ENCODE measurements at regions not wholly inside any gene's neighbourhood (a gene's known extent, or its start where the extent isn't known, plus 50 kb on each side); places are given as distances from the start of the nearest gene placed in this dataset.

DNA sequence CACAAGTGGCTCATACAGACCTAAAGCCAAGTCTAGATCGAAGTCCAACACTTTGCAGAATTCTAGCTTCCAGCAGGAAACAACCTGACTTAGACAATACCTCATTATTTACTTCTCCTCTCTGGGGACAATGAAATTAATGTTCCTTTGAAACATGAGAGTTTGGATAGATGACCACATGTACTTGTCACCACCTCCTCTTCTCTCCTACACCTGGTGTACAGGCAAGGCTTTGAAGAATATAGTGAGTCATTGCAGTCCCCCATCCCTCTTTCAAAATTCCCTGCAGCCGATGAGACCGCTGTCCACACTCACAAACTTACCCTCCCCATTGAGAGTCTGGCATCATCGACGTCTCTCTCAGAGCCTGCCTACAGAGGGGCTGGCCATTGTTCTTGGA, 189.0 kb upstream of the HES1 start:
- no peaks in the 10 kb centered on the region for H3K9me3 ChIP-seq
- peak; percentile 63 for ATAC-seq
- TF ChIP-seq, protein P1, sequence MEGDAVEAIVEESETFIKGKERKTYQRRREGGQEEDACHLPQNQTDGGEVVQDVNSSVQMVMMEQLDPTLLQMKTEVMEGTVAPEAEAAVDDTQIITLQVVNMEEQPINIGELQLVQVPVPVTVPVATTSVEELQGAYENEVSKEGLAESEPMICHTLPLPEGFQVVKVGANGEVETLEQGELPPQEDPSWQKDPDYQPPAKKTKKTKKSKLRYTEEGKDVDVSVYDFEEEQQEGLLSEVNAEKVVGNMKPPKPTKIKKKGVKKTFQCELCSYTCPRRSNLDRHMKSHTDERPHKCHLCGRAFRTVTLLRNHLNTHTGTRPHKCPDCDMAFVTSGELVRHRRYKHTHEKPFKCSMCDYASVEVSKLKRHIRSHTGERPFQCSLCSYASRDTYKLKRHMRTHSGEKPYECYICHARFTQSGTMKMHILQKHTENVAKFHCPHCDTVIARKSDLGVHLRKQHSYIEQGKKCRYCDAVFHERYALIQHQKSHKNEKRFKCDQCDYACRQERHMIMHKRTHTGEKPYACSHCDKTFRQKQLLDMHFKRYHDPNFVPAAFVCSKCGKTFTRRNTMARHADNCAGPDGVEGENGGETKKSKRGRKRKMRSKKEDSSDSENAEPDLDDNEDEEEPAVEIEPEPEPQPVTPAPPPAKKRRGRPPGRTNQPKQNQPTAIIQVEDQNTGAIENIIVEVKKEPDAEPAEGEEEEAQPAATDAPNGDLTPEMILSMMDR (IDR thresholded peaks at IDR 0.05), result no peak
- H3K4me3 ChIP-seq, result no peak overlapping the region
- DNase-seq, result no peak
- H3K36me3 ChIP-seq (ENCODE audit: low read depth), result no peaks in the 10 kb centered on the region
- no peaks in the 10 kb centered on the region for H3K4me1 ChIP-seq (ENCODE audit: low read depth)
- intact Hi-C loops (cut with DNase I, micrococcal nuclease), result loop anchor here in 1 of 2 donors (10.0 kb wide), 1 partner anchor 232 kb away; no protein-coding TSS in a partner anchor

DNA sequence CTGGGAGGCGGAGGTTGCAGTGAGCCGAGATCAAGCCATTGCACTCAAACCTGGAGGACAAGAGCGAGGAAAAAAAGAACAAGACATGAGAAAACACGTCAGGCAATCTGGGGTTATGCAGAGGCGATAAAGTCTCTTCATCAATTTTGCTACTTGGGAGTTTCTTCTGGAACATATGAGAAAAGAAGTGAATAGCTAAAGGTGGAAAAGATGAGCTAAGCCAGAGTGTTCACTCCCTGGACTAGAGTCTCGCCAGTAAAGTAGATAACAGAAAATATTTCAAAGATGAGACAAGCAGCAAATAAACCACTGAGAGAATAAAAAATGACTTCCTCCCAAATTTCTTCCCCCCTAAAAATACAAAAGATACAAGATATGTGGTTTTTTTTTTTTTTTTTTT, 188.4 kb upstream of the HES1 start:
- no peak for ATAC-seq
- DNase-seq, result no peak
- Histone ChIP-seq H3K4me1 (ENCODE audit: low read depth) (no peaks in the 10 kb centered on the region), H3K9me3 (no peaks in the 10 kb centered on the region), H3K4me3 (no peak overlapping the region), H3K36me3 (ENCODE audit: low read depth) (no peaks in the 10 kb centered on the region)
- TF ChIP-seq, protein P1 (IDR thresholded peaks at IDR 0.05), result no peak
- intact Hi-C loops (cut with DNase I, micrococcal nuclease), result loop anchor here in 1 of 2 donors (10.0 kb wide), 1 partner anchor 233 kb away; no protein-coding TSS in a partner anchor

DNA sequence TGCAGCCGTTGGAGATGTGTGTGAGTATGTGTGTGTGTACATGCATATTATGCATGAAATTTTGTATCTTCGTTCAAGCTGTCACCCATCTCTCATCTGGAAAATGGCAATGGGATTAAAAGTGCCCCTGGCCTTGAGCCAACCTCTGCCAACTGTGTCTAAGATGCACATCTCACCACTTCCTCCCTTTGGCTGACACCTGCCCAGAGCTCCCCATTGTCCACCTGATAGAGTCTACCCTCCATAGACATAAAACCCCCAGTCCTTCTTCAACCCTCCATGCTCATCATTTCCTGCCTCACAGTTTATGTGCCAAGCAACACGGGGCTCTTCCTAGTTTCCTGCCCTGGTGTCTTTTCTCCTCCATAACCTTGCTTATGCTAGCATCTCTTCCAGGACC, 187.5 kb upstream of the HES1 start:
- intact Hi-C loops (cut with DNase I, micrococcal nuclease), result loop anchor here in 1 of 2 donors (10.0 kb wide), 1 partner anchor 234 kb away; no protein-coding TSS in a partner anchor
- Histone ChIP-seq H3K4me3 (no peak overlapping the region), H3K4me1 (ENCODE audit: low read depth) (no peaks in the 10 kb centered on the region), H3K36me3 (ENCODE audit: low read depth) (no peaks in the 10 kb centered on the region), H3K9me3 (no peaks in the 10 kb centered on the region)
- TF ChIP-seq, protein P1 (IDR thresholded peaks at IDR 0.05), result no peak
- DNase-seq, result no peak
- ATAC-seq, result no peak

DNA sequence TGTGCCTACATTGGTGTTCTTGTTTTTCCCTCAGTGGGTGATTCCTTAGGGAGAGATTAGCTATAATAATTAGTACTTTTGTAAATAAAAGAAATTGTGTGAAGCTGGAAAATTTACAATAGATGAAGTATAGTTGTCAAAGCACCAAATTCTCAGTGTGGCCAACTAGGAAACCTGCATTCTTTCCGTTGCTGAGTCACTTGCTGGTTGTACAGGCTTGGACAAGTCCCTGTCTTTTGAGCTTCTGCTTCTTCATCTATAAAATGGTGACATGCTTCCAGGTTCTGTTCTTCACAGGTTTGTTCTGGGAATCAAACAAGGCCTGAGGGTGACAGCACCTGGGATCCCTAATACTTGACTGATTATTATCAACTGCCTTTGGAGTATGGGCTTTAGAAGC, 184.1 kb upstream of the HES1 start:
- no peak for ATAC-seq
- DNase-seq, result no peak

DNA sequence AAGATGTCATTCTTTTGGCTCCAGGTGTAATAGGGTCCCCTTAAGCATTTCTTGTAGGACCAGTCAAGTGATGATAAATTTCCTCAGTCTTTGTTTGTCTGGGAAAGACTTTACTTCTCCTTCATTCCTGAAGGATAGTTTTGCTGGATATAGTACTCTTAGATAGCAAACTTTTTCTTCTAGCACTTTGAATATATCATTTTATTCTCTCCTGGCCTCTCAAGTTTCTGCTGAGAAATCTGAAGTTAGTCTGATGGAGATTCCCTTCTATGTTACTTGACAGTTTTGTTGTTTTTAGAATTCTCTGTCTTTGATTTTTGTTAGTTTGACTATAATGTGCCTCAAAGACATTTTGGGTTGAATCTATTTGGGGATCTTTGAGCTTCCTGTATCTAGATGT, 181.2 kb upstream of the HES1 start:
- H3K9me3 ChIP-seq, result peaks cover 14% of the 10 kb centered on the region
- DNase-seq (no peak), ATAC-seq (no peak)
- no peak overlapping the region for H3K4me3 ChIP-seq
- no peaks in the 10 kb centered on the region for H3K36me3 ChIP-seq (ENCODE audit: low read depth)
- no peaks in the 10 kb centered on the region for H3K4me1 ChIP-seq (ENCODE audit: low read depth)
- intact Hi-C loops (cut with DNase I, micrococcal nuclease), result no loop called here
- TF ChIP-seq, protein P1 (IDR thresholded peaks at IDR 0.05), result no peak

More for the DNA sequence above, 184.1 kb upstream of the HES1 start:
- TF ChIP-seq, protein P1 (IDR thresholded peaks at IDR 0.05), result no peak
- Histone ChIP-seq H3K4me3 (no peak overlapping the region), H3K4me1 (ENCODE audit: low read depth) (no peaks in the 10 kb centered on the region), H3K36me3 (ENCODE audit: low read depth) (no peaks in the 10 kb centered on the region), H3K9me3 (peaks cover 14% of the 10 kb centered on the region)
- intact Hi-C loops (cut with DNase I, micrococcal nuclease), result no loop called here

DNA sequence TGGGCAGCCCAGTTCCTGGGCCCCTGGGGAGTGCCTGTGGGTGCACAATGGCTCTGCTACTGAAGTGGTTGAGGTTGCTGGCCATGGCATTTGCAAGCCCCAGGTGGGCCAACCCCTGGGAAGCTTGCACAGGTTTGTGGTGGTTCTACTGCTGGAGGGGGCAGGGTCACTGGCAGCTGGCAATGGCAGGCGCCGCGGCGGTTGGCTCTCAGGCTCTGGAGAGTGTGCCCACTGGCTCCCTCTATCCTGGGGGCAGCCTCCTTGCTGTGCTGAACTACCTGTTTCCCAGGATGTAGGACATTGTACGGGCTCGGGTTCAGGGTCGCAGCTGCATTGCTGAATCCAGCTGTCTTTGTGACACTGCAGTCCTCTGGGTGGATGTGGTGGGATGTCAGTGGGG, 180.2 kb upstream of the HES1 start:
- Histone ChIP-seq H3K4me3 (no peak overlapping the region), H3K36me3 (ENCODE audit: low read depth) (no peaks in the 10 kb centered on the region), H3K4me1 (ENCODE audit: low read depth) (no peaks in the 10 kb centered on the region), H3K9me3 (peaks cover 14% of the 10 kb centered on the region)
- ATAC-seq (no peak), DNase-seq (no peak)
- TF ChIP-seq, protein P1 (IDR thresholded peaks at IDR 0.05), result no peak
- intact Hi-C loops (cut with DNase I, micrococcal nuclease), result no loop called here
